NCI-H446 (cell line): ENCODE measurements at regions not wholly inside any gene's neighbourhood (a gene's known extent, or its start where the extent isn't known, plus 50 kb on each side); places are given as distances from the start of the nearest gene placed in this dataset.

Source experiments
- DNase-seq, 2 experiments: peaks; one replicate each; lab custom pipeline; 2025; lab: John Stamatoyannopoulos, UW

DNA sequence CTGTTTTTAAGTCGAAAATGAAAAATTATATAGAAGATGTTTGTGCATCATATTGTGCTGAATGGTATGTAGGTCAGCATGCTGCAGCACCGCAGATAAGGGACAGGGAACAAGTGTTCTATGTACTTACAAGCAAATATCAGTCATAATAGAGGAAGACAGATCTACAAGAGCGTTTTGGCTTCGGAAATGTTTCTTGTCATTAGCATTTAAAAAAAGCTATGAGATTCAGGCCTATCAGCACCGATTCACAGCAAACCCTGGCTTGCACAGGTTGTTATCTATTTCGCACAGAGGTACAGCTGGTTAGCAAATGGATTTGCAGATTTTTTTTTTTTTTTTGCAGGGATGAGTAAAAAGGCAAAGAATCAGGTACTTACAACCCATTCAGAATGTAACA lies 204.2 kb upstream of the TBC1D5 start:
- no peak for DNase-seq

- no peak for DNase-seq
Measured at GRCh38 chr3:17945799-17946399, 203.5 kb upstream of the TBC1D5 start.

DNA sequence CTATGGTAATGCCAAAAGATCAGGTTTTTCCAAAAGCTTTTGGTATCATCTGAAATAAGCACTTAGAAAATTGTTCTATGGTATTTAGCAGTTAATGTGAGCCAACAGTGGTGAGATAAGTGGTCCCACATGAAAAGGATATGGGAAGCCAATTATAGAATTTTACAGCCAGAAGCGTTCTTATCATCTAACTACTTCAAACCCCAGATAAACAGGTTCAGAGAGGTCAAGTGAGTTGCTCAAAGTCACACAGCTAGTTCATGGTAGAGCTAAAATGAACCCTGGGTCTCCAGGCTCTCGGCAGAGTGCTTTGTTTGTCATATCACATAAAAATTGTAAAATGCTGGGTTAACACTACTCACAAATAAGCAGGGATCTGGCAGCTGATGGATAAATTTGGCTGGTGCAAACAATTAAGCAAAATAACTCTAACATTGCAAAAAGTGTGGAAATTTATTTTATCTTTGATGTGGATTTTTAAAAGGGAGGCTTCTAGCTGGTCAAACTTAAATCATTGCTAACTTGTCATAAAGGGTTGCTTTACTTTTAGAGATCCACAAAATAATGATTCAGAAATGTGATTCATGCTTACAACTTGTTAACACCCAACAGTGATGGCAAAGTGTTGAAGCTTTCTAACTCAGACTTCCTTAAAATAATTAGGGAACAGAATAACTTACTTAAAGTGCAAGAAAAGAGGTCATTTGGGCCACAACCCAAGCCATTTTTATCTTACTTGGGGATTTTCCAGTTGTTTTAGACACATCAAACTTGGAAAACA lies 202.8 kb upstream of the TBC1D5 start:
- no peak for DNase-seq

DNA sequence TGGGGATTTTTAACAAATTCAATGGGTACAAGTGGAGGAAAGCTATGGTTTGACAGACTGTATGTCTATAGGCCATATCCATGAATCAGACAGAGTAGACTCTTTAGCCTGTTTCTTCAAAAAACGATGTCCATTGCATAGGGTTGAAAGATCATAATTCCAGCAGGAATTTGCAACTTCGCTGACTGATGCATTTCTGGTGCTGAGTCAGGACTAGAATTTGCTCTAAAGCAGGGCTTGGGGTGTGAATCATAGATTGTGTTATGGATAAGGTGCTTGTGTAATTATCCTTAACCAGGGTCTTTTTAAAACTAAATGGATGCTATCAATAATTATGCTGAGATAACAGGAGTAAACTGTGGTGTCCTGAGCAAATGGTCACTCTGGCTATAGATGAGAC lies 200.4 kb upstream of the TBC1D5 start:
- no peak for DNase-seq

DNA sequence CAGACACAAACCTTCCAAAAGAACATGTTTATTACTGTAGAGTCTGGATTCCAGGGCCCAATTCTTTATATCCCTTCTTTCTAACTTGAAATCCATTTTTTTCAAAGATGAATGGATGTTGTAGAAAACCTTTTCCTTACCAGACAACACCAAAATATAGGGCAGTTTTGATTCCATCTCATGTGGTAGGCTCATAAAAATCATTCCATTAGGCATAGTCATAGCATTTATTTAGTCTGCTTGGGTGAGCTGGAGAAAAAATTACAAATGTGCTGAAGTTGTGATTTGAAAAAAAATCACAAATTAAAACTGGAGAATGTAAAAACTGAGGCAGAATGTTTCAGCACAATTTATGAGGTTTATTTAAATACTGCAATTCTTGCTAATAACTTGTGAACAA lies 199.3 kb upstream of the TBC1D5 start:
- DNase-seq, result no peak

GRCh38 chr3:17941152-17941551 lies 198.7 kb upstream of the TBC1D5 start:
- no peak for DNase-seq

- DNase-seq, result peak in 1 of 2 experiments; percentile 6
Measured at GRCh38 chr3:17939157-17939556, 196.7 kb upstream of the TBC1D5 start.

- DNase-seq, result no peak
Measured at GRCh38 chr3:17938313-17938712, 195.9 kb upstream of the TBC1D5 start.

DNA sequence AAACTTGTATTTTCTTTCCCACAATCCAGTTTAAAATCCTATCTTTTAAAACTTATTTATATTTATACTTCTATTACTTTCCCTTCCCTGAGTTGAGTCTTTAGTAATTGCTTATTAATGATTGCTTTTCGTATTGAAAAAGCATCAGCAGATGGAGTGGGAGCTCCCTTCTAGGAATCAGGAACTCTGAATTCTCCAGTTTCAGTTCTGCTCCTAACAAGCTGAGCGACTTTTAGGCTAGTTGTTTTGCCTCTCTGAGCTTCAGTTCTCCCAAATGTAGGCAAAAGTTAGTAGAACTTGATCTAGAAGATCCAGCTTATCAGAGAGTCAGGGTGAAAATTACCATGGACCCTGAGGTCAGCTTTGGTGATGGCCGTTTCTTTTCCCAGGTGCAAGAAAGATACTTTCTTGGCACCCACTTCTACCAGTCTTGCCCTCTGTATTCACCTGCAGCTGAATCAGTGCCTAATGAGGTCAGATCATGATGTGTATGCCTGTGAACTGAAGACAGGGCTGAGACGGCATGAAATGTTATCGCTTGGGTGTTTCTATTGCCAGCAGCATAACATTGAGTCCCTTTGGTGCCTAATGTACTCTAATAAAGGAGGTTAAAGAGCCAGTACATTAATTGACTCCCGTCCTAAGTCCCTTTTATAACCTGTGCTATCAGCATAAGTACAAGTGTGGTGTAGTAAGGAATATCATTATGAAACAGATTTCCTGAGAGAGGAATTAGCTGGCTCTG lies 194.5 kb upstream of the TBC1D5 start:
- DNase-seq, result no peak

GRCh38 chr3:17935222-17935621 lies 192.8 kb upstream of the TBC1D5 start:
- no peak for DNase-seq

DNA sequence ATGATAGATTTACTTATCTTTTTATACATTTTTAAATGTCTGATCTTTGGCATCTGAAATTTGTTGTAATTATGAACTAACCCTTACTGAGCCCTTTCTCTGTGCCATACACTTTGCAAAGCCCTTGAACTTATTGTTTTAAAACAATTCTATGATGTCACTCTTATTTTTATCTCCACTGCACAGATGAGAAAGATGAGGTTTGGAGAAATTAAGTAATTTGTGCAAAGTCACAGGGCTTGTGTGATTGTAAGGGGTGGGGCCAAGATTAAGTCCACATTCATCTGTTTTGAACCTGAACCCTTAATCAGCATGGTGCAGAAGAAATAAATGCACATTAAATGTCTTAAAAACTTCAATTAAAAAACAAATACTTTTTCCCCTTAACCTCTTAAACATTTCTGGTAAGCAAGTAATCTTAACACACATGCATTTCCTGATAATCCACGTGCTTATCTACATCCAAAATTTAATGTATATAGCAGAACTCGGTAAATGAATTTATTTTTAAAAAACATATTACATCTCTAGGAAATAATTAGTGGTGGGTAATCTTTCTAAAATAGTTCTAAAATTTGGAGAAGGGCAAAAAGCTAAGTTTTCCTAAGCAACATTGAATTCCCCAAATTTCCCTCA lies 189.8 kb upstream of the TBC1D5 start:
- DNase-seq, result no peak

DNA sequence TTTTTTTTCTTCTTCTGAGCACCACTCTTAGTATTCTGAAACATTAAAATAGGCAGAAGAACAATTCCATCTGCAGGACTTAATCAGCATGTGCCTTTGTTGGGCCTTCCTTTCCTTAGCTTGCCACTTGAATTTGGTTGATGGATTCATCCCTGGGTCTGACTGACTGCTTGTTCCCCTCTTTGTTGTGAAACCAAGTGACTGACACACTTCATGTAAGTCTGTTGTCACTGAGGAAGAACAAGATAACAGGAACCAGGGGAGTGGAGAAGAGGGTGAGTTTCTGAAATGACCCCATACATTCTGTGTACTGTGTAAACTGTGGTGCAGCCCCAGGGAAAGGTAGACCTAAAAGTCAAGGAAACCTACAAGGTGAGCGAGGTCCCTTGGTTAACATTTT lies 188.7 kb upstream of the TBC1D5 start:
- no peak for DNase-seq

DNA sequence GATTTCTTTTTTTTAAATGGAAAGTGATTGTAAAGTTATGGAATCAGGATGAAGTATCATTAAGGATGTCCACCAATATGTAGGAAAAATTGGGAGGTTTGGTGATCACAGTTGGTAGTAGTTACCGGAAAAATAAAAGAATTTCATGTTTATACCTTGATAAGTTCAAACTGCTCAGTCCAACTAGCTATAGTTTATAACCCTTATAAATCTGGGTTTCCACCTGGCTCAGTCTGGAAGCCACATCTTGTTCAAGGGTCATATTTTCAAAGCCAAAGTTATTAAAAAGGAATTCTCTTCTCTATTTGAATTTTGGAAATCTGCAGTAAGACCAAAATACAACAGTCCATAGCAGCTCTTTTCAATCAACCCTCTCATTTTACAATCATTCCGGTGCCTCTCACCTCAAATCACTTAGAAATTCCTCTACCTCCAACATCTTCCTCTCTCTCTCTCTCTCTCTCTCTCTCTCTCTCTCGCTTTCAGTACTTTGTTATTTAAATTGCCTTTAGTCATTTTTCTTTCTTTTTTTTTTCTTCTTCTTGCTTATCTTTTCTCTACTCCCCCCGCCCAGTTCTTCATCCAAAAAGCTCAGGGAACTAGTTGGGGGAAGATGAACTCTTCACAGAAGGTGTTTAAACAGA lies 186.2 kb upstream of the TBC1D5 start:
- DNase-seq, result no peak

DNA sequence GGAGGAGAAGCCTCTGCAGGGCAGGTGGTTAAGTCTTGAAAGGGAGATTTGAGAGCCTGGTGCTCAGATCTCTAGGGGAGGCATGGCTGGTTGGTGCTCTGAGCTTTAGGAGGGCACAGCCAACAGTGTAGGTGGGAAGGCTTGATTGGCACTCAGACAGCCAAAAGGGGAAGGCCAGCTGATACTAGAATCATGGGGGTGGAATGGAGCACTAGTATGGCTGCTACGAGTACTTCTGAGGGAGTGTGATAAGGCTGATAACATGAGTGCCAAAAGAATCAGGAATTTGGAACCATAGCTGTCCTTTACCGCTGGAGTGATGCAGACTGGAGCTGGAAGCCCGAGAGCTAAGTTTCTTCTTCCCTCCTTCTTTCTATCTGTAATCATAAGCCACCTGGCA lies 184.6 kb upstream of the TBC1D5 start:
- no peak for DNase-seq

DNA sequence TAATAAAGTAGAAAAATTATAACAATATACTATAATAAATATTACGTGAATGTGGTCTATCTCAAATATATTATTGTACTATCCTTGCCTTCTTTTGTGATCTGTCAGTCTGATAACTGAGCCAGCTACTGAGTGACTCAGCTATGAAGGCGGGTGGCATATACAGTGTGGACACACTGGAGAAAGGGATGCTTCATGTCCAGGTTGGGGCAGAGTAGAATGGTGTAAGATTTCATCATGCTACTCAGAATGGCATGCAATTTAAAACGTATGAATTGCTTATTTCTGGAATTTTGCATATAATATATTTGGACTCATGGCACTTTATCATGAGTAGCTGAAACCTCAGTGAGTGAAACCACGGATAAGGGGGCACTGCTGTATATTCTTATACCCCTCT lies 172.9 kb upstream of the TBC1D5 start:
- DNase-seq, result no peak

DNA sequence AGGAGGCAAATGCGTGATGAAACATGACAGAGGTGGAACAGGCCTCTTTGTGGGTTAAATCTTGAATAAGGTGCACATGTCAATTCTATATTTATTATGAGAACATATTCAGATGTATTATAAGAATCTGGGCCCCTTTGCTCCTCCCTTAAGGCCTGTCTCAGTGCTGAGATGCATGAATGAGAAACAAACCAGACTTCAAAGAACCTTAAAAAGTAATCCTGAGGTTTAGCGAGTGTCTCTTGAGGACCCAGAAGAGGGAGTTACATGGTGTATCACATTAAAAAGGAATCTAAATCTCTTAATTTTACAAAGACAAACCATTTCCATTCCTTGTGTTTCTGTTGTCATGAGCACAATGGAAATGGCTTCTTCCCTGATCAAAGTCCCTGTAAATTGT lies 170.9 kb upstream of the TBC1D5 start:
- DNase-seq, result no peak

GRCh38 chr3:17911986-17912760 lies 169.7 kb upstream of the TBC1D5 start:
- no peak for DNase-seq

- no peak for DNase-seq
Measured at GRCh38 chr3:17910922-17911321, 168.5 kb upstream of the TBC1D5 start.

DNA sequence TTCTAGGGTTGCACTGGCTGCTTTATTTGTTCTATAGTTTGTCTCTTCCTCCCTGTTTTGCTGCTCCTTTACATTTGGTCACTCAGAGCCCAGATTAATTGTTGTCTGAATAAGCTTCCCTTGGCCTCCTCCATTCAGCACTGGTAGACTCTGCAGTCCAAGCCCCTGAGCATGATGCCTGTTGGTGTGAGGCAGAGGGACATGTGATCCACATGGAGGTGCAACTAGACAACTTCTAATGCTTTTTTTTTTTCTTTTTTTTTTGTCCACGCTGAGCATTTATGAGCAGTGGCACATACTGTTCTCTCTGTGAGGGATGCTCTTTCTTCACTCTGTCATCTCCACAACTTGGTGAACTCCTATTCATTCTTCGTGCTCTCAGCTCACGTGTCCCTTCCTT lies 167.3 kb upstream of the TBC1D5 start:
- no peak for DNase-seq

- no peak for DNase-seq
Measured at GRCh38 chr3:17908399-17909191, 166.2 kb upstream of the TBC1D5 start.

DNA sequence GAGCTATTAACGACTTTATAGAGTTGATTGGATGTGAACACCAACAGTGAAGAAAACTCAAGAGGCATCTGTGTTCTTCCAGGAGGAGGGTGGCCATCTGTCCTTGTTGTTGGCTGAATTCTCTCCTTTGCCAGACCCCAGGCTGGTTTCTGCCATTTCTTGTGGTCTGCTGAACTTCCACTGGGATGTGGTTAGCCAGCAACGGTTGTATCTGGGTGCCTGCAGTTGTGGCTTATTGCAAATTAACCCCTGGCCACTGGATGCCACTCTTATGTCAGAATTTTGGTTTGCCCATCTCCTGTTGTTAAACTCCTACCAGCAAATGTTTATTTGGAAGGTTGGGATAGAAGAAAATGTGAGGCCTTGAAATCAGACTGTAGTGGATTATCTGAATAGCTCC lies 163.6 kb upstream of the TBC1D5 start:
- no peak for DNase-seq
